HG02678 (cell line): ENCODE measurements at regions not wholly inside any gene's neighbourhood (a gene's known extent, or its start where the extent isn't known, plus 50 kb on each side); places are given as distances from the start of the nearest gene placed in this dataset.

ENCODE experiments used
- ATAC-seq: cut with Tn5 transposase; IDR thresholded peaks from one replicate; pipeline ENCODE4 v1.9.1; 2021; ENCODE audit warnings: mild to moderate bottlenecking, moderate library complexity; ENCODE audit not compliant: unreplicated experiment

DNA sequence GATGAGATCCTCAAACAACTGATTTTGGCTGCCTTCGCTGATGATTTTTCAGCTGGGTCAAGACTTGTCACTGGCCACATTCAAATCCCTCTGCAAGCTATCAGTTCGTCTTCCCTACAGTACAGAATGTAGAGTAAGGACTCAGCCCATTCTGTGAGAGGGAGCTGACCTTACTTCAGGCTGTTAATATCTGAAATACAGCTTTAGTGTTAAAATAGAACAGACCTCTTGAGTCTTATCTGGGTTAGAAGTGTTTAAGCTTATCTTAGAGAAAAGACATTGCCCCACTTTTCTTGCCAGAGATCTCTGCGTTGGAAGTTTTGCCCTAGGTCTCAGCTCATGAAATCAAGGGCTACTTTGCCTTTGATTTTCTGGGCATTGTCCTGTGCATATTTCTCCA lies 383.4 kb upstream of the LARGE1 start:
- ATAC-seq = no peak

DNA sequence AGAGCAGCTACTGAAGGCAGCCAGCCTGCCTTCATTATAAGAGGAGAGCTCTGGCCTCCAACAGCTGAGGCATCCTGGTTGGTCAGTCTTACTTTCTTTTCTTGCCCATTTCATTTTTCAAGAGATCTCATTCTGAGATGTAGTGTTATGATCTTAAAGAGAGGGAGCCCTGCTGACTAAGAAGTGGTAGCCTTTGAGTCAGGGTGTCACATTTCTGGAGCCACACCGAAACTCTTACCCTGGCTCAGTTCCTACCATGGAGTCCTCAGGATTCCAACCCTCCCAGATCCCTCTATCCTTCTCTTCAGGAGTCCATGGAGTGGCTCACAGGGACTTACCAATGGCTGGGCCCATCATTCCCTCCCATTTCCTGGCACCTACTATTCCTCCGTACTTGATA lies 386.1 kb upstream of the LARGE1 start:
- ATAC-seq = no peak

DNA sequence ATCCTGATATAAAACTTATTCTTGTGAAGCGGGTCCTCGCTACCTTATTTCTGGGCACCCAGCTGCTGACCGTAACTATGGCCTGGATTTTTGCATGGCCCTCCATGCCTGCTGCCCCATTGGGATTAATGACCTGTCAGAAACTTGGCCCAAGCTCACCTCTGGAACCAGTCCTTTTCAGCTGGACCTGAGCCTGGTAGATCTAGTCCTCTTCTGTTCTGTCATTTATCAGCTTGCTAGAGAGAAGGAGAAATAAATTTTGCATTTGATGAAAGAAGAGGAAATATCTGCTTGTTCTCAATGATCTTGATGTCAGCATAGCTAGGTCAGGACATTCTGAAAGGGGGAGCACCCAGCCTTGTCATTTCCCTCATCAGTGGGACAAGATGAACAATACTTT lies 387.8 kb upstream of the LARGE1 start:
- no peak for ATAC-seq

DNA sequence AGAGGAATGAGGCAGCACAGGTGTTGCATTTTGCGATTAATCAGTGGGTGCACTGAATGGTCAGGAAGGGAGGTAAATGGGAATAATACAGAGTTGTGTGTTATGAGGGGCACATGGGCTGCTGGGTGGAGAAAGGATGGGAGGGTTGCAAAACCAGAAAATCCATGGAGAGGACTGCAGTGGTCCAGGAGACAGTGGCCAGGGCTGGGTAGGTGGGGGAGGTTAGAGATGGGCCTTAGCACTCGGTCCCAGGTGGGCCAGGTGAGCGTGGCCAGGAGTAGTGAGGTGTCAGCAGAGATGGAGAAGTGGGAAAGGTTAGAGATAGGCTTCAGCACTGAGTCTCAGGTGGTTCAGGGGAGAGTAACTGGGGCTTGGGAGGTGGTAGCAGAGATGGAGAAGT lies 399.1 kb upstream of the LARGE1 start:
- no peak for ATAC-seq

DNA sequence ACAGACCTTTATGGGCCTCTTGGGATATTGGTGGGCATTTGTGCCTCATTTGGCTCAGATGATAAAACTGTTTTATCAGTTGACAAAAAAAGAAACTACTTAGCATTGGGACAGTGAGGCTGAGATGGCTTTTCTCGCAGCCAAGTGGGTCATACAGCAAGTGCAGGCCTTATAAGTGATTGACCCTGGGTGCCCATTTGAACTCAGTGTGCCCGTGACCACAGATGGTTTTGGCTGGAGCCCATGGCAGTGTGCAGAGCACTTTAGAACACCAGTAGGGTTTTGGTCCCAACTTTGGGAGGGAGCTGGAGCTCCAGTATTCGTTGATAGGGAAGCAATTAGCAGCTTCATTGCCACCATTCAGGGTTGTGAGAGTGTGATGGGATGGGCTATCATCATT lies 404.5 kb upstream of the LARGE1 start:
- no peak for ATAC-seq

DNA sequence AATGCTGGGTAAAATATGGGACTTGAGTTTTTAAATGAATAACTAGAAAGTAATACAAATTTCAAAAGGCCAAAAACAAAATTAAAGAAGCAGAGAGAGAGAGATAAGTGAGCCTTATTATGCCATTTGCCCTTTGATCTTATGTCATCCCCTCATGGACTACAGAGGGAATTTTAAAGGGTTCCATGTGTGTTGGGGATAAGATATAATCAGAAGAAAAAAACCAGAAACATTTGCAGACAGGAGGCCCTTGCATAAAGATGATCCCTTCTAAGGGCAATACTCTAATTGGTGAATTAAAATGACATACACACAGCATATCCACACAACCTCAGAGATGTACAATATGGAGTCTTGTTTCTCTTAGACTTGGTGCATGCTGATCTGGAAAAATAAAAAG lies 406.6 kb upstream of the LARGE1 start:
- no peak for ATAC-seq

DNA sequence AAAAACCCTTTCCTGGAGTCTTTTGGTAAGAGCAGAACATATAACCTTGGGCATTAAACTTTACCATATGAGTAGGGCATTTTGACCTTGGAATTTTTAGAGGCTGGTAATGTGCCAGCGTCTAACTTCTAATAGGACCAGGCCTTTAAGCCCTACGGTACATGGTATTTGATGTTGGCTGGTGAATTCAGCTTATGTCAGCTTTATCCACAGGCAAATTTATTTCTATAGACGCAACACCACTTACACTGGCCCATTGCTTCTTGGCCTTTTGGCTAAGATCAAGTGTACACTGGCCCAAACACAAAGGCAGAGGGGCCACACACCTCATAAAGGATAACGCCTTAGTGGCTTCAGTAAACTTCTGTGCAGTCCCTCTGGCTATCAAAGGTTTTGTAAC lies 410.2 kb upstream of the LARGE1 start:
- no peak for ATAC-seq

DNA sequence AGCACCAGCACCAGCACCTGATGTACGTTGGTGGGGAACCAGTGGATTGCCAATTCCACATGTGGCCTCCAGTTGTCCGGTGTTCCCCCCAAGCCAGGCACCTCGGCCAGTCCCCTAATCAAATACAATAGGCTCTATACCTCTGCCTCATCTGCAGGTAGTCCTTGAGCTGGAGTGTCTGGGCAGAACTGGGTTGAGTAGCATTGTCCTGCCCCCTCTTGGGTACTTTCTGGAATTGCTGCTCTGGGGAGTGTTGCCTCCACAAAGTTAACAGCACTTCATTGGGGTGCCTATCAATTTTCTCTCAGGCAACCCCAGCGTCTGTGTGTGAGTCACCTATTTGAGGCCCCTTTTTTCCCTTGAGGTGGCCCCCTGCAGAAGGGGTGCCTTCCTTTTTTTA lies 413.0 kb upstream of the LARGE1 start:
- no peak for ATAC-seq

DNA sequence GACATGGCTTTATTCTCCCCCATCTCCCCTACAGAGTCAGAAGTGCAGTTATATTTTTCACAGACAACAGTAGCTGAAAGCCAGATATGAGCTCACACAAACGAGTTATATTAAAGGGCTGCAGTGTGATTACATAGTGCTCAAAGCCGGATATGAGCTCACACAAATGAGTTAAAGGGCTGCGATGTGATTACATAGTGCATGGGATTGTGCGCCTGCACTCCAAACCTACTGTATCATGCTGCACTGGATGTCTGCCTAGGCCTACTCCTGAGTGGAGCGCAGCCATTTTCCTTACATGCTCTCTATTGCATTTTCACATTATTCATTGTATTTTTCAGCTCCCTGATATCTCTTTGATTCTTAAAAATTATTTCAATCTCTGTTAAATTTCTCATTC lies 414.6 kb upstream of the LARGE1 start:
- no peak for ATAC-seq

DNA sequence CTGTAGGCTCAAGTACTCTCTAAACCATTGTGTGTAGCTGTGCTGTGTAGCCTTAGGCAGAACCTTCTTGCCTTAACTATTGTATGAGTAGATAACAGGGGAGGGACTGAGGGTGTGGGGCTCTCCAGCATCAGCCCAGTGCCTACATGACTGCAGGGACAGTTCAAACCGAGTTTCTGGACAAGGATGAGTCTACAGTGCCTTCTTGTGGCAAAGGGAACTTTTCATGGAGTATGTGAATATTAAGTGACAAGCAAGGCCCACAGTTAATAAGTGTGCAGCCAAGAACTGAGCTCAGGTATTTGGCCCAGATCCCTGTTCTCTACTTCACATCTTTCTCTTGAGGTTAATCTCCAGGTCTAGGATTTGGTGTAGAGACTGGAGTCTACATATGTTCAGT lies 424.4 kb upstream of the LARGE1 start:
- ATAC-seq = no peak

DNA sequence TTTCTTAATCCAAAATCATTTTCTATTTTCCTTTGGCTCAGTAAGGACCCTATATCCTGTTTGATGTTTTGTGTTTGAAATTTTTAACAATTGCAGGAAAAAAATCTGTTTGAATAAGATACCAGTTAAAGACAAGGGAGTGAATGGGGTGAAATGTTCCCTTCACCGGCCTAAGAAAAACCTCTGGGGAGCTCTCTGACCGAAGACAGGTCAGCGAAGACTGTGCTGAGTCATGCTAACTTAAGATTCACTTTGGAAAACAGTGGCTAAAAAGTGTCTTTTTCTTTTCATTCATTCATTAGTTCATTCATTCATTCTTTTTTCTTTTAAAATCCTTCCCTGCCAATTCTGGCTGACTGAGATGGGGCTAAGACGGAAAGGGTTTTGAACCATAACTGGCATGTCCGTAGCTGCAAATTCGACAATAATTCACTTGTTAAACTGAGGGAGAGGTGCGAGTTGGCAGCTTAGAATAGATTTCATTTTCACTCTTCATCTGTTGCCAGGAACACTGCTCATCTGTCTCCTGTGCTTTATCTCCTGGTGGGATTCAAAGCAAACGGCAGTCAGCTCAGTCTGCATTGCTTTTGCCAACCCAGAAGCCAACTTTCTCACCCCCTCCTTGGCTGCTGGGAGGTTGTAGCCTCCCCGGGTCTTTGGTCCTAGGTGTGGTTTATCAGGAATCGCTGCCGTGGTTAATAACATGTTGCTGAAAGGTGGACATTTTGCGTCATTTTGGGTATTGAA lies 434.0 kb upstream of the LARGE1 start:
- ATAC-seq = no peak

DNA sequence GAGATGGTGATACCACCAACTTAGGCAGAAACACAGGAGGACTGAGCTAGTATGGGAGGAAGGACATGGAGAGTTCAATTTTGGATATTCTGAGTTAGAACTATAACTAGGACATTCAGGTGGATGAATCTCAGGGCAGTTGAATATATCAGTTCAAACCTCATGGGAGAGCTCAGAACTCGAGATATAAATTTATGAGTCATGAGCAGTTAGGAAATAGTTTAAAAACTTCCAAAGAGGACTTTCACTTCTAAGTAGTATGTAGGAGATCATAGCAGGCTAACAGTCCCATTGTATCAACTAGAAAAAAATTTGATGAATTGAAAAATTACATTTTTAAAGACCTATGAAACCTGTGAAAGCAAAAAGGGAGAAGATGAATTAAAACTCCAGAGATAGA lies 436.2 kb upstream of the LARGE1 start:
- ATAC-seq = no peak

DNA sequence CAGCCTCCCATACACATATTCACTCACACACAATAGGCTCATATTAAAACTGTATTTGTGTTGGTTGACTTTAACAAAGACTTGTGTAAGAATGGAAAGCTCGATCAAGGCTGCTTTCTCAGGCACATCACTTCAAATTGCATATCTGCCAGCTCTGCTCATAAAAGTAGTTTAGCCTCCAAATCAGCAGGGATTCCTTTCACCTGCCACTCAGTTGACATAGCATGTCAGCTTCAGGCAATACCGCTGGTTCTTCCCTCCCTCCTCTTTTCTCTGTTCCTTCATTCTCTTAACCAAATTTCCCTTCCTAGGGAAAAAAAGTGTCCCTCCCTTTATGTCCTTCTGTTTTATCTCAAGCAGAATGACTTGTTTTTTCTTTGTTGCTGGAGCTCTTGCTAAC lies 450.4 kb upstream of the LARGE1 start:
- no peak for ATAC-seq

DNA sequence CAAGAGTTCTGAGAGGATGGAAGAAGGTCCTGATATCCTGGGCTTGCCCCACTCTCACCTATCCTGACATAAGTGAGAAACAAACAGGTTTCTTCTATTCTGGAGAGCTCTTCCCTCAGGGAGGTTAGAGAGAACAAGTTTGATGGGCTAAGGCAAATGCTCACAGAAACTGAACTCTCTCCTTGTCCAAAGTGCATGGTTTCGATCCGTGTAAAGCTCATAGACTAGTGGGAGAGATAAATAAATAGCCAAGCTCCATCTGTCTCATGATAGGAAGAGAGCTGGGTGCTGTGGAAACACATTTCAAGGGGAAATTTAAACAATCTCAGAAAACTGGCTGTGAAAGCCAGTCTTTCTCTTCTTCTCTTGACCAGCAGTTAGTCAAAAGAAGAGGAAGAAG lies 459.5 kb upstream of the LARGE1 start:
- no peak for ATAC-seq

DNA sequence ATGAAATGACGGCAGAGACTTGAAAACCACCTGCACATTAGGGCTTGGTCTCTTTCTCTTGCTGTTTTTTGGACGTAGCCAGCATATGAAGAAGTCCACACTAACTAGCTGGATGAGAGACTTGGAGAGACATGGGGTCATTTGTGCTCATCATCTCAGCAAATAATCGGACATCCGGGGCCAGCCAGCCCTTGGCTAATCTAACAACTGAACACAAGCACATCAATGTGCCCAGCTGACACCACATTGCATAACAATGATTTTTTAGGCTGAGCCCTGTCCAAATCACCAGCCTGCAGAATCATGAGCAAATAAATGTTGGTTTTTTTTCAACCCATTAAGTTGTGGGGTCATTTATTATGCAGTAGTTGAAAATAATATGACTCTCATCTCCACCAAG lies 460.3 kb upstream of the LARGE1 start:
- no peak for ATAC-seq

DNA sequence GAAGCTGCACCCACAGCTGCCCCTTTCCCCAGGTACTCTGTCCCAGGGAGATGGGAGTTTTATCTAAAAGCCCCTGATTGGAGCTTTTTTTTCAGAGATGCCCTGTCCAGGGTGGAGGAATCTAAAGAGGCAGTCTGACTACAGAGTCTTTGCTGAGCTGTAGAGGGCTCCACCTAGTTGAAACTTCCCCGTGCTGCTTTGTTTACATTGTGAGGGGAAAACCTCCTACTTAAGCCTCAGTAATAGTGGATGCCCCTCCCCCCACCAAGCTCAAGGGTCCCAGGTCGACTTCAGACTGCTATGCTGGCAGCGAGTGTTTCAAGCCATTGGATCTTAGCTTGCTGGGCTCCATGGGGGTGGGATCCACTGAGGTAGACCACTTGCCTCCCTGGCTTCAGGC lies 470.1 kb upstream of the LARGE1 start:
- ATAC-seq = no peak

DNA sequence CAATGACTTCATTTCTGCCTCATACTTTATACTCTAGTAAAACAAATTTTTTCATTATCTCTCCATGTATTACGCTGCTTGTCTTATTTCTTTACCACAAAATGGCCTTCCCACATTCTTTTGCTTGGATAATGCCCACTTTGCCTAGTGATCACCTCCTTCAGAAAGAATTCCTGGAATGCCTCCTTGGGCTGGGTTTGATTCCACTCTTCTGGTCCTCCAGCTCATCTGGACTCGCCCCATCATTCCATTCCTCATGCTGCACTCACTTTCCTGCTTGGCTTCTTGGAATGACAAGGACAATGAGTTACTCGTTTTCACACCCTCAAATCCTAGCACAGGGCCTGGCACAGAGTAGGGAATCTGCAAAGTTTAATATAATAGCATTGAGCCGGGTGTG lies 475.1 kb upstream of the LARGE1 start:
- no peak for ATAC-seq

DNA sequence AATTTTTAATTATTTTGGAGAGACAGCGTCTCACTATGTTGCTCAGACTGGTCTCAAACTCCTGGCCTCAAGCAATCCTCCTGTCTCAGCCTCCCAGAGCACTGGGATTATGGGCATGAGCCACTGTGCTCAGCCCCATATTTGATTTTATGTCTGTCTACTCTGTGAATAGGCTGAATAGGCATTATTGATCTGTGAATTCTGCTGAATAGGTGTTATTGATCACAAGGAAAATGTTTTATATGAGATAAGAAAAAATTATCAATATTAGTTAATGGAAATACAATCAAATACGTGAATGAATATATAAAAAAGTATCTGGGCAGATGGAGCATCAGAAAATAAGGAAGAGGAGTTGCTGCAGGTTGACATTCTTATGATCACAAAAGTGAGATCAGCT lies 483.4 kb upstream of the LARGE1 start:
- no peak for ATAC-seq

DNA sequence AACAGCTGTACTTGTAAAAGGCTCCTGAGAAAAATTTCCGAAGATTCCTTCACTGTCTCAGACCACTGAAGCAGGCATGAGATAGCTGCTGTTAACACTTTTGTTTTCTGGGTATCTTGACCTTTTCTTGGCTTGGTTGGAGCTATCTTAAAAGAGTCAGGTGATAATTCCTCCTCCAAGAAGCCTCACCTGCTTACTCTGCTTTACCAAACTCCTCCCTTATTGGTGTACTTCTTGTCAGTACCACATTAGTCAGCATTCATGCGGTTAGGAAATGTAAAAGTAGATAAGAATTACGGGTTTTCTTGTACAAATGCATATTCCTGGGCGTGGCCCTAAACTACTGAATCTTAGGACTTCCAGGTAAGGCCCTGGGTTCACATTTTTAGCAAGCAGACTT lies 489.8 kb upstream of the LARGE1 start:
- ATAC-seq = no peak

DNA sequence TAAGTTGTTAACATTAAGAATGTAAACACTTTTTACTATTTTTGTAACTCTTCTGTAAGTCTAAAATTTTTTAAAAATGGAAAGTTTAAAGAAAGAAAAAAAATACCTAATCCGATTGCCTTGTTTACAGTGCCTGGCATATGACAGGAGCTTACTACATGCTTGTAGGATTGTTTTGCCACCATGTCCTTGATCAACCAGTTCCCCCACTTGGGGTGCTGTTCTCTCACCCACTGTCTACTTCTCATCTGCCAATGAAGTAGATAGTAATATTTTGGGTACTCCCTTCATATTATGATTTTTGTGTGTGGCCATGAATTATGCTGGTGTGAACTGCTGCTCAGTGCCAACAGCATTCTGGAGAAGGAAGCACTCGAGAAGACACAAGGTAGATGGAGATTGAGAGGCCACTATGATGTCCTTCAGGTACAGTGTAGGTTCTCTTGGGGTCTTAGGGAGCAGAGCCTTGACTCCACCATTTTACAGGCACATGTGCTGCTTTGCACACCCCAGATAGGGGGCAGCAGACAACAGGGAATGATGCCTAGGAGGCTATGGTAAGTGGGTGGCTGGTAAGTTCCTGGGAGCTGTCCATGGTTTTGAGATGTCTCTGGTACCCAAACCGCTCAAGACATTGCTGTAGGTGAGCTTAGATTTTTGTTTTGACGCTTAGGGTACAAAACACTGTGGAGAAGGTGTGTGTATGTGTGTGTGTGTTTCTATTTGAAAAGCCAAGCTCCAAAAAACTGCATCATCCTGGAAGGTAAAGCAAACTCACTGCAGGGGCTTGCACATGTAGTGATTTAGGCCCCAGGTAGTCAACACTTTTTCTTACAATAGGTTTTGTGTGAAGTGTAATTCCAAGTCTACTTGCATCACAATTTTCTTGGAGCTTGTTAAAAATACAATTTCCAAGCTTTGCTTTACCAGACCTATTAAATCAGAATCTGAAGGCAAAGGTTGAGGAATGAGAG lies 494.5 kb upstream of the LARGE1 start:
- ATAC-seq = peak; percentile 54

DNA sequence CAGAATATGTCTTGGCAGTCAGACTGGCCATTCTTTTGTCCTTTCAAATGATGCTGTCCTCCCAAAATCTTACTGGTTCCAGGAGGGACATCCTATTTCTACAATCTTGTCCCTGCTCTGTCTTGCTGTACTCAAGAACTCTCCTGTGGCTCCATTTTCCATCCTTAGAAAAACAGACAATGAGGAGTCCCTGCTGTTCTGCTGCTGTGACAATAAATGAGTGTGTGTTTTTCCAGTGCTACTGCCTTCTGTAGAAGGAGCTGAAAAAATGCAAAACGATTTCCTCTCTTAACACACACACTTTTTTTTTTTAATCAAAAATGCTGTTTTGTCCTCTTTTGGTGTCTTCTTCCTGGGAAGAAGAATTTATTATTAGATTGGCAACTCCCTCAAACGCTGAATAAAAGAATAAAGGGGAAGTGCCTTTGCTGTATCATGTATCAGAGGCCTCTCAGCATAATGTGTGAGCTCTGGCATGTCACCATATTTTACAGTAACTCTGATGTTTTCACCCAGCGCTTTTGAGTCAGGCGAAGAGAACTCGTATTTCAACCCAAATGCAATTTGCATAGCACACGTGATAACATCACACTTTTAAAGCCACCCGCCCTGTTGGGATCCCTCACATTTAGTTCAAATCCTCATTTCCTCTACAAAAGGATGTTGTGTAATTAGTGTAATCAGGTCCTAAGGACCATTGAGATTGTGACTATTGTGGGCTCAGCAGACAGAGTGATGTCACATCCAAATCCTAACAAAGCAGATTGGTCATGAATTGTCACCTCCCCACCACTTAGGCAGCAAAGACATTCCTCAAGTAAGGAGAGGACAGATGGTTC lies 496.0 kb upstream of the LARGE1 start:
- ATAC-seq = no peak
